B cell (primary cell): ENCODE measurements at regions not wholly inside any gene's neighbourhood (a gene's known extent, or its start where the extent isn't known, plus 50 kb on each side); places are given as distances from the start of the nearest gene placed in this dataset.

ENCODE experiments used
- ATAC-seq: fragments of 200-7000 bp; cut with Tn5 transposase; one replicate; pipeline ENCODE4 v1.10.0; 2021; ENCODE audit warnings: low read depth, mild to moderate bottlenecking, moderate number of reproducible peaks, moderate library complexity
- CTCF ChIA-PET: fragments of 350-600 bp; sonication (Branson Sonifier 250); formaldehyde crosslinking; loops from one replicate; lab custom pipeline; 2021; ENCODE audit warnings: antibody characterized with exemption, inconsistent platforms; lab: Charles Lee
- POLR2A ChIA-PET: fragments of 350-600 bp; sonication (Branson Sonifier 250); formaldehyde crosslinking; loops from one replicate; lab custom pipeline; 2021; ENCODE audit warnings: antibody characterized with exemption; lab: Charles Lee
- DNase-seq: peaks from one replicate; pipeline ENCODE4 v3.0.0; 2013
- H2AFZ ChIP-seq: 2 replicates; pipeline ENCODE4 v1.6.1; 2012; ENCODE audit warnings: mild to moderate bottlenecking, low read depth, low read length; ENCODE audit not compliant: insufficient read depth, poor library complexity, severe bottlenecking
- H3K27ac ChIP-seq, 2 donors: 1 replicate in 1 of 2; 2 replicates in 1 of 2; pipeline ENCODE4 v1.5.1; 2012 to 2013; ENCODE audit warnings: low read length in 2 of 2, mild to moderate bottlenecking in 2 of 2, moderate library complexity in 1 of 2
- H3K27me3 ChIP-seq, 4 experiments: fragments of 200-600 bp in 1 of 4; sonication (generic) in 1 of 4; replicated peaks in 1 of 4; 1 replicate in 2 of 4; 2 replicates in 2 of 4; pipeline versions ENCODE4 v1.6.1 to v1.7.0; 2013 to 2016; ENCODE audit warnings: low read length in 3 of 4, mild to moderate bottlenecking in 2 of 4, mixed read lengths in 1 of 4, moderate library complexity in 1 of 4; ENCODE audit not compliant: insufficient read depth in 4 of 4, control insufficient read depth in 3 of 4; ENCODE audit errors: control extremely low read depth in 1 of 4
- H3K36me3 ChIP-seq, 2 experiments: replicated peaks in 1 of 2; 1 replicate in 1 of 2; 2 replicates in 1 of 2; pipeline versions ENCODE4 v1.6.1 to v1.7.1; 2013; ENCODE audit warnings: low read length in 1 of 2; ENCODE audit not compliant: insufficient read depth in 2 of 2, control insufficient read depth in 1 of 2; ENCODE audit errors: control extremely low read depth in 1 of 2, extremely low read depth in 1 of 2
- H3K4me1 ChIP-seq, 2 donors: fragments of 200-600 bp in 1 of 2; sonication (generic) in 1 of 2; 1 replicate in 1 of 2; 2 replicates in 1 of 2; pipeline versions ENCODE4 v1.5.1 to v1.6.1; 2013 to 2017; ENCODE audit warnings: low read length in 2 of 2; ENCODE audit not compliant: control insufficient read depth in 2 of 2, insufficient read depth in 2 of 2
- H3K4me2 ChIP-seq: replicated peaks from 2 replicates; pipeline ENCODE3; 2012; ENCODE audit warnings: mild to moderate bottlenecking, low read depth, low read length; ENCODE audit not compliant: poor library complexity, severe bottlenecking
- H3K4me3 ChIP-seq, 5 experiments: fragments of 200-600 bp in 1 of 5; sonication (generic) in 1 of 5; 1 replicate in 3 of 5; 2 replicates in 2 of 5; pipeline versions ENCODE4 v1.5.1 to v1.7.0; 2011 to 2016; ENCODE audit warnings: low read length in 4 of 5, mild to moderate bottlenecking in 4 of 5, low read depth in 2 of 5, control low read depth in 1 of 5, moderate library complexity in 1 of 5; ENCODE audit not compliant: insufficient read depth in 1 of 5; ENCODE audit errors: control extremely low read depth in 1 of 5, extremely low read depth in 1 of 5
- H3K79me2 ChIP-seq: fragments of 200-600 bp; sonication (generic); one replicate; pipeline ENCODE4 v1.6.0; 2016; ENCODE audit warnings: low read length; ENCODE audit not compliant: control insufficient read depth, insufficient read depth
- H3K9ac ChIP-seq: fragments of 200-600 bp; sonication (generic); 2 replicates; pipeline ENCODE4 v1.6.1; 2017; ENCODE audit warnings: mild to moderate bottlenecking, low read length, moderate library complexity
- H3K9me3 ChIP-seq, 3 donors: one replicate each; pipeline versions ENCODE4 v1.6.1 to v1.7.1; 2013; ENCODE audit warnings: low read length in 2 of 3; ENCODE audit not compliant: control insufficient read depth in 2 of 3, insufficient read depth in 1 of 3; ENCODE audit errors: control extremely low read depth in 1 of 3
- H4K20me1 ChIP-seq: 2 replicates; pipeline ENCODE4 v1.6.0; 2012; ENCODE audit warnings: mild to moderate bottlenecking, low read length; ENCODE audit not compliant: insufficient read depth, control insufficient read depth, poor library complexity, severe bottlenecking
- H3K27ac Mint-ChIP-seq: one replicate; pipeline ENCODE4 v1.8.0; 2021; ENCODE audit warnings: mixed read lengths
- H3K27me3 Mint-ChIP-seq: one replicate; pipeline ENCODE4 v1.8.0; 2021; ENCODE audit warnings: mixed read lengths
- H3K4me1 Mint-ChIP-seq: one replicate; pipeline ENCODE4 v1.8.0; 2021; ENCODE audit warnings: mixed read lengths
- H3K4me3 Mint-ChIP-seq: one replicate; pipeline ENCODE4 v1.8.0; 2021; ENCODE audit warnings: mixed read lengths
- H3K9me3 Mint-ChIP-seq: one replicate; pipeline ENCODE4 v1.8.0; 2022; ENCODE audit warnings: mixed read lengths; ENCODE audit not compliant: insufficient read depth
- CTCF ChIP-seq: fragments of 200-600 bp; IDR thresholded peaks from one replicate; pipeline ENCODE4 v1.8.0; 2022; ENCODE audit warnings: antibody characterized with exemption, mild to moderate bottlenecking
- EZH2 ChIP-seq: IDR thresholded peaks from 2 replicates; pipeline ENCODE4 v1.6.1; 2012; ENCODE audit warnings: borderline replicate concordance, low read depth, mild to moderate bottlenecking, moderate library complexity, low read length; ENCODE audit not compliant: insufficient read depth, poor library complexity, severe bottlenecking
- WGBS: methylation state at CpG from one replicate; pipeline ENCODE4 v1.1.5; 2013; ENCODE audit warnings: missing lambda C conversion rate; ENCODE audit not compliant: insufficient coverage; 5-methylcytosine and 5-hydroxymethylcytosine counted together
- intact Hi-C: fragments of 100-400 bp; cut with micrococcal nuclease; formaldehyde crosslinking; loops from one replicate; pipeline ENCODE4 v1.10.0; 2022

GRCh38 chr5:5615569-5615968, 193.1 kb downstream of the ICE1 start:
- CTCF ChIA-PET: no interaction called here
- Mint-ChIP-seq H3K27me3 (peaks cover 6% of the 10 kb centered on the region), H3K4me3 (no peak overlapping the region), H3K9me3 (no peaks in the 10 kb centered on the region), H3K4me1 (peaks cover 7% of the 10 kb centered on the region), H3K27ac (no peak overlapping the region)
- ATAC-seq (no peak), DNase-seq (no peak)
- H3K79me2 ChIP-seq: no peaks in the 10 kb centered on the region
- no peaks in the 10 kb centered on the region for H3K27me3 ChIP-seq
- H3K9ac ChIP-seq: no peak overlapping the region
- peaks cover 0 to 8% of the 10 kb centered on the region in 2 donors for H3K4me1 ChIP-seq
- no peaks in the 10 kb centered on the region for H4K20me1 ChIP-seq
- H3K9me3 ChIP-seq: peaks cover 0 to 3% (median 2%) of the 10 kb centered on the region in 3 donors
- WGBS: no CpG with 5 or more reads among the region's 1 CpG
- POLR2A ChIA-PET: no interaction called here
- no peak overlapping the region for H3K4me2 ChIP-seq
- no peak overlapping the region for H3K4me3 ChIP-seq
- no peak for TF ChIP-seq CTCF
- TF ChIP-seq EZH2: no peak
- no peaks in the 10 kb centered on the region for H3K36me3 ChIP-seq
- H3K27ac ChIP-seq: no peak overlapping the region
- H2AFZ ChIP-seq: no peak overlapping the region
- intact Hi-C loops: no loop called here

- Histone ChIP-seq H2AFZ (no peak overlapping the region), H3K4me2 (peak overlapping the region; percentile 9), H3K4me1 (peaks cover 0 to 8% of the 10 kb centered on the region in 2 donors), H3K4me3 (no peak overlapping the region), H3K27ac (no peak overlapping the region), H3K36me3 (no peaks in the 10 kb centered on the region), H3K79me2 (no peaks in the 10 kb centered on the region), H4K20me1 (no peaks in the 10 kb centered on the region), H3K9ac (no peak overlapping the region), H3K27me3 (no peaks in the 10 kb centered on the region), H3K9me3 (peaks cover 0 to 6% (median 0%) of the 10 kb centered on the region in 3 donors)
- no peak overlapping the region for H3K4me3 Mint-ChIP-seq
- intact Hi-C loops: no loop called here
- WGBS: 71% methylated on average over 5 of the region's 6 CpGs
- H3K9me3 Mint-ChIP-seq: no peaks in the 10 kb centered on the region
- H3K27ac Mint-ChIP-seq: no peak overlapping the region
- peak; percentile 49 for ATAC-seq
- DNase-seq: peak; percentile 30
- peaks cover 7% of the 10 kb centered on the region for H3K4me1 Mint-ChIP-seq
- no peak for TF ChIP-seq CTCF
- TF ChIP-seq EZH2: no peak
- ChIA-PET CTCF (interaction anchor here (2.0 kb wide), 1 partner anchor 116 kb away, joined by 5 read pairs; no protein-coding TSS in a partner anchor), POLR2A (no interaction called here)
- no peaks in the 10 kb centered on the region for H3K27me3 Mint-ChIP-seq
Observed at GRCh38 chr5:5613261-5613990, 190.9 kb downstream of the ICE1 start.
